T-helper 1 cell treated with Interleukin-12 subunit alpha and Interleukin-12 subunit beta and Interleukin-4 antibody, amounts not matched to agents 30 μg/mL and 1 μg/mL, for 36 hours (primary cell): ENCODE measurements at regions not wholly inside any gene's neighbourhood (a gene's known extent, or its start where the extent isn't known, plus 50 kb on each side); places are given as distances from the start of the nearest gene placed in this dataset.

Experiments
- H3K27ac Mint-ChIP-seq: one replicate; pipeline ENCODE4 v1.8.0; 2021; ENCODE audit warnings: mild to moderate bottlenecking, mixed read lengths
- H3K27me3 Mint-ChIP-seq: one replicate; pipeline ENCODE4 v1.8.0; 2021; ENCODE audit warnings: low read depth, mixed read lengths
- H3K36me3 Mint-ChIP-seq: one replicate; pipeline ENCODE4 v1.8.0; 2021; ENCODE audit warnings: low read depth, mixed read lengths
- H3K4me1 Mint-ChIP-seq: one replicate; pipeline ENCODE4 v1.8.0; 2021; ENCODE audit warnings: low read depth, mixed read lengths
- H3K4me3 Mint-ChIP-seq: one replicate; pipeline ENCODE4 v1.8.0; 2021; ENCODE audit warnings: mild to moderate bottlenecking, moderate library complexity, mixed read lengths
- H3K9me3 Mint-ChIP-seq: one replicate; pipeline ENCODE4 v1.8.0; 2021; ENCODE audit warnings: mixed read lengths

GRCh38 chr2:30354621-30355020 is 92.4 kb upstream of the LCLAT1 start:
- peaks cover 4% of the 10 kb centered on the region for H3K4me1 Mint-ChIP-seq
- H3K36me3 Mint-ChIP-seq: no peaks in the 10 kb centered on the region
- peaks cover 5% of the 10 kb centered on the region for H3K27me3 Mint-ChIP-seq
- H3K9me3 Mint-ChIP-seq: no peaks in the 10 kb centered on the region
- H3K27ac Mint-ChIP-seq: no peak overlapping the region
- H3K4me3 Mint-ChIP-seq: no peak overlapping the region

GRCh38 chr2:30355306-30355705 is 91.7 kb upstream of the LCLAT1 start:
- no peak overlapping the region for H3K27ac Mint-ChIP-seq
- H3K4me1 Mint-ChIP-seq: peaks cover 7% of the 10 kb centered on the region

DNA sequence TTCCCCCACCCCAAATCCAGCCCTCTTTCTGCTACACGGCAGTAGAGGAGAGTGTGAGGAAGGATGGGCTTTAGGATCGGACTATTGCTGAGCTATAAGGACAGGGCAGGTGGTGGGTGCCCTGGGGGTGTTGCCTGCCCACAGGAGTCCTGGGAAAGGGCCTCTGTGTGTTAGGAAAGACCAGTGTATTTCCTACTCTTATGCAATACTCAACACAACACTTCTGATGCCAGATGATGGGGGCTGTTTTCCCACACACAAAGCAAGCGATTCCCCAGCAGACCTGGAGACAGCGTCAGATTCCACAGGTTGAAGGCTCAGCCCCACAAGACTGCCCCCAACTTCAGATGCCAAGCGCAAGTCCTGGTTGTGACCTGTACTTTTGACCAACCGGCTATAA is 91.0 kb upstream of the LCLAT1 start:
- H3K4me3 Mint-ChIP-seq: no peak overlapping the region
- peaks cover 9% of the 10 kb centered on the region for H3K4me1 Mint-ChIP-seq
- no peaks in the 10 kb centered on the region for H3K9me3 Mint-ChIP-seq
- no peaks in the 10 kb centered on the region for H3K36me3 Mint-ChIP-seq
- H3K27me3 Mint-ChIP-seq: peaks cover 5% of the 10 kb centered on the region
- H3K27ac Mint-ChIP-seq: no peak overlapping the region

More at GRCh38 chr2:30355306-30355705, 91.7 kb upstream of the LCLAT1 start:
- Mint-ChIP-seq H3K4me3 (no peak overlapping the region), H3K9me3 (no peaks in the 10 kb centered on the region), H3K36me3 (no peaks in the 10 kb centered on the region), H3K27me3 (peaks cover 5% of the 10 kb centered on the region)

- Mint-ChIP-seq H3K27ac (no peak overlapping the region), H3K27me3 (peaks cover 5% of the 10 kb centered on the region), H3K36me3 (no peaks in the 10 kb centered on the region), H3K9me3 (no peaks in the 10 kb centered on the region), H3K4me3 (no peak overlapping the region), H3K4me1 (peaks cover 14% of the 10 kb centered on the region)
Measured at GRCh38 chr2:30356776-30357175, 90.3 kb upstream of the LCLAT1 start.

DNA sequence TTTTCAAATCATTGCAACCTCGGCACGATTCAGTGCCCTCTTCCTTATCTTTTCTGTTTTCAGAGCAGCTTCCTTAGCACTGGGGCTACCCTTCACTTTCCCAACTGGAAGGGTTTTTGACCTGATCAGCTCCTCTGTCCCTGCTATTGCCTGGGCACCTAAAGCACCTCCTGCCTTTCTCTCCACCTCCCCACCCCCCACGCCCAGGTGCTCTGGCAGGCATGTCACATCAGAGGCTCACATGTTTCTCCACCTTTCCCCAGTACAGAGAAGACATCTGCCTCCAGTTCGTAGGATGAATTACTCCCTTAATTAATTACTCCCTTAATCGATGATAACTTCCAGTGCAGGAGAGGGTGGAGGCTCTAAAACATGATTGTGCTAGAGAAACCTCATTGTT is 88.7 kb upstream of the LCLAT1 start:
- Mint-ChIP-seq H3K4me1 (peaks cover 18% of the 10 kb centered on the region), H3K27me3 (peaks cover 5% of the 10 kb centered on the region), H3K36me3 (no peaks in the 10 kb centered on the region), H3K9me3 (no peaks in the 10 kb centered on the region), H3K27ac (no peak overlapping the region), H3K4me3 (no peak overlapping the region)

DNA sequence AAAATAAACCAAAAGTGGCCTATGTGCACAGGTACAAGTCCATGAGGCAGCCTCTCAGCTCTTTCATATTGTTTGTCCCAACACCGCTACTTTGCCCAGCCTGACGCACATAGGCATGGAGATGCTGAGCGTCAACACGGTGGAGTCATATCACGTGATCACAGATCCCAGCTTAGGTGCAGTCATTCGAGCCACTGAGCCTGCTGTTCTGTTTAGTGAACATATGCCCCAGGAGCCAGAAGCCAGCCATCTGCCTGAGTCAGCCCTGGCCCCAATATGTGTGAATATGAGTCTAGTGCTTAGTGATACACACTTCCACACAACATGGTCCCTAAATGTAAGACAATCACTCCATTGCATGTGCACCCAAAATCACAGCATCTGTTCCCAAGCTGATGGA is 88.2 kb upstream of the LCLAT1 start:
- Mint-ChIP-seq H3K27me3 (peaks cover 5% of the 10 kb centered on the region), H3K9me3 (no peaks in the 10 kb centered on the region), H3K4me3 (no peak overlapping the region), H3K36me3 (no peaks in the 10 kb centered on the region), H3K27ac (no peak overlapping the region), H3K4me1 (peaks cover 18% of the 10 kb centered on the region)

DNA sequence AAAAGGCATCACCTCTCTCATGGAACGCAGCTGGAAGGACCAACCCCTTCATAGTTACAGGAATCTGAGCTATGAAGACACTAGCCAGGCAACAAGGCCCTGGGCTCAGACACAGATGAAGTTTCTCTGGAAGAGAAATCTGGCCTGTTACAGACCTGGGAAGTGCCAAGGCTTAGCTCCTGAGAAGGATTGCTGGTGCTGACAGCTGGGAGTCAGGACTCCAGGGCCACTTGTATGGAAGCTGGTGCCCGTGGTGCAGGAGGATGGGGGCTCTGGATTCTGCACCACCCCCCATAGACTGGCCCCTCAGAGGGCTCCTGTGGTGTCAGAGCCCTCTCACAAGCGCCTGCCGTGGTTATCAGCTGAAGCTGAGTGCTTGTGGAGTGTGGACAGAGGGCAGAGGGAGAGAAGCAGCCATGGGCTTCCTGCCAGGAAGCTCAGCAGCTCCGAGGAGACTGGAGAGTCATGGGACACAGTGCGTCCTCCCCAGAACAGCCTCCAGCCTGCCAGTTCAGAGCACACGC is 87.3 kb upstream of the LCLAT1 start:
- H3K27me3 Mint-ChIP-seq: peaks cover 5% of the 10 kb centered on the region
- no peaks in the 10 kb centered on the region for H3K36me3 Mint-ChIP-seq
- no peak overlapping the region for H3K4me3 Mint-ChIP-seq
- no peak overlapping the region for H3K27ac Mint-ChIP-seq
- H3K4me1 Mint-ChIP-seq: peaks cover 18% of the 10 kb centered on the region
- H3K9me3 Mint-ChIP-seq: no peaks in the 10 kb centered on the region

- Mint-ChIP-seq H3K9me3 (no peaks in the 10 kb centered on the region), H3K36me3 (no peaks in the 10 kb centered on the region), H3K4me1 (peaks cover 25% of the 10 kb centered on the region), H3K27me3 (peaks cover 5% of the 10 kb centered on the region), H3K4me3 (no peak overlapping the region), H3K27ac (peak overlapping the region; percentile 41)
Measured at GRCh38 chr2:30361751-30362394, 85.2 kb upstream of the LCLAT1 start.

- Mint-ChIP-seq H3K9me3 (no peaks in the 10 kb centered on the region), H3K36me3 (no peaks in the 10 kb centered on the region), H3K27me3 (peaks cover 5% of the 10 kb centered on the region), H3K27ac (no peak overlapping the region), H3K4me3 (no peak overlapping the region), H3K4me1 (peaks cover 25% of the 10 kb centered on the region)
Measured at GRCh38 chr2:30362468-30363081, 84.5 kb upstream of the LCLAT1 start.

GRCh38 chr2:30363406-30363805 is 83.6 kb upstream of the LCLAT1 start:
- Mint-ChIP-seq H3K9me3 (no peaks in the 10 kb centered on the region), H3K36me3 (no peaks in the 10 kb centered on the region), H3K27ac (no peak overlapping the region), H3K4me1 (peaks cover 25% of the 10 kb centered on the region), H3K4me3 (no peak overlapping the region), H3K27me3 (peaks cover 5% of the 10 kb centered on the region)

DNA sequence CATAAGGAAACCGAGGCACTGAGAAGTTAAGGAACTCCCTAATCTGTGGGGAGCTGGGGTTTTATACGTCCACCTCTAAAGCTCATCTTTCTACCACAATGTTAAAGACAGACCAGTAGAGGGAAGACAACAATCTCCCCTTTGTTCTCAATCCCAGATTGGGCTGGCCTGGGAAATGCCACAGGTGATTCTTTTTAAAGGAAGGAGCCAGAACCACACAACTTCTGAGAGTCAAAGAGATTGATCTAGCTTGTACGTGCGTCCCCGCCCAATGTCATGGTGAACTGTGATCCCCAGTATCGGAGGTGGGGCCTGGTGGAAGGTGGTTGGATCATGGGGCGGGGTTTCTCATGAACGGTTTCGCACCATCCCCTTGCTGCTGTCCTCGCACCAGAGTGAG is 81.8 kb upstream of the LCLAT1 start:
- no peak overlapping the region for H3K27ac Mint-ChIP-seq
- no peak overlapping the region for H3K4me3 Mint-ChIP-seq
- no peaks in the 10 kb centered on the region for H3K9me3 Mint-ChIP-seq
- H3K36me3 Mint-ChIP-seq: no peaks in the 10 kb centered on the region
- peaks cover 21% of the 10 kb centered on the region for H3K4me1 Mint-ChIP-seq
- H3K27me3 Mint-ChIP-seq: no peaks in the 10 kb centered on the region

DNA sequence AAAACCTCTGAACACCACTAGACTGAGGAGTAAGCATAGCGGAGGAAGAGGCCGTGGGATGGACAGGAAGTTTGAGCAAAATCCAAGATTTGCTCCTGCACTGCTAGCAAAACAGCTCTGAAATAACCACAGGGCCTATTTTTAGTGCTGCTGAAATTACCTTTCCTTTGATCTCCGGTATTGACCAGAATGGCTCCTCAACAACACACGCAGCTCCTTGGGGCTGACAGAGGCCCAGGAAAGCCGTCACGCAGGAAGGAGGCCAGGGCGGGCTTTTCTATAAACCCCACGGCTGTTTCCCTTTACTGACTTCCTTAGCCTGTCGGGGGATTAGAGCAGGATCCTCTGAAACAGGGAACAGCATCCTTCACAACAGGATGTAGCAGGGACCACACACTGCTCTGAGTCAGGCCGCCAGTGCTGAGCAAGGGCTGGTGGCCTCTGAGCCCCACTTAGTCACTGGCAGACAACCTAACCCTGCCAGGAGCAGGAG is 80.8 kb upstream of the LCLAT1 start:
- Mint-ChIP-seq H3K4me3 (no peak overlapping the region), H3K36me3 (no peaks in the 10 kb centered on the region), H3K4me1 (peaks cover 18% of the 10 kb centered on the region), H3K27me3 (no peaks in the 10 kb centered on the region), H3K27ac (peak overlapping the region; percentile 1), H3K9me3 (no peaks in the 10 kb centered on the region)

DNA sequence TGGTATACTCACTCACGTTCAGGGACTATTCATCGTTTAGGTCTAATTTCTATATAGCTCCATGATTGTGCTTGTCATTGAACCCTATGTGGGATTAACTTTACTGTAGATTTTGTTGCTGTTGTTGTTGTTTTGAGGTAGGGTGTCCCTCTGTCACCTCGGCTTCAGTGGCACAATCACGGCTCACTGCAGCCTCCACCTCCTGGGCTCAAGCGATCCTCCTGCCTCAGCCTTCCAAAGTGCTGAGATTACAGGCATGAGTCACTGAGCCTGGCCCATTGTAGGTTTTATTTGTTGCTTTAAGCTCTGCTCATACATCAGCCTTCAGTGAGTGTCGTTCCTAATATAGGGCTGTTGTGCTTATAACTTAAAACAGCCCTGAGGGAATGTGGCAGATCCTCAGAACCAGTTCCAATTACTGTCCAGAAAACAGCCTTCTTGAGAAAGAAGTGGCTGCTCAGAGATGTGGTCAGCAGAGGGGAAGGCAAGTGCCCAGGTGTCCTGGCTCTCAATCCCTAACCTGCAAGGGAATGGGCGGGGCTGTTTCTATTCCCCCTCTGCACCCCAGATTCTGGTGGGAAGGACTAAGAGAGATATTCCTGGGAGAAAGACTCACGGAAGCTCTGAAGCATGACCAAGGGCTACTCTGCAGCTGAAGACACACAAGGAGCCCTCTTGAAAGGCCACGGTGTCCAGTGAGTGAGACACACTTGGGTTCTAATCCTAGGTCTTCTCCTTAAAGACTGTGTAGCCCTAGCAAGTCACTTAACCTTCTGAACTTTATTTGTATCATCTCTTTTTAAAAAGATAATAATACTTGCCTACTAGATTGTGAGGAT is 79.6 kb upstream of the LCLAT1 start:
- peaks cover 9% of the 10 kb centered on the region for H3K4me1 Mint-ChIP-seq
- no peak overlapping the region for H3K27ac Mint-ChIP-seq
- H3K9me3 Mint-ChIP-seq: no peaks in the 10 kb centered on the region
- H3K27me3 Mint-ChIP-seq: no peaks in the 10 kb centered on the region
- H3K4me3 Mint-ChIP-seq: no peak overlapping the region
- no peaks in the 10 kb centered on the region for H3K36me3 Mint-ChIP-seq

DNA sequence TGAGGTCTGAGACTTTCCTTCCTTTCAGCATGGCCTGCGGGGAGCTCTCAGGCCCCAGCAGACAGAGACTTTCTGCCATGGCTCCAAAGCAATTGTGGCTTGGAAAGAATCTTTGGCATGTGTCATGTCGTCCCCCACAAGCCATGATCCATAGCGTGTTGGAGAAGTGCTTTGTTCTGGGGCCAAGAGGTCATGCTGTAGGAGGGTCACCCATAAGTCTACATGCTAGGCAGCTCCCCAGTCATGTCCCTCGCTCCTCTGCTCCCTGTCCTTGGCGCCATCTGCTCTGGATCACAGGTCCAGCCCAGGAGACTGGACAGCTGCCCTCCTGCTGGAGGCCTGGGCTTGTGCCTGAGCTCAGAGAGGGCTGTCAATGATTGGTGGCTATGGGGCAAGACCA is 78.8 kb upstream of the LCLAT1 start:
- Mint-ChIP-seq H3K4me3 (no peak overlapping the region), H3K9me3 (no peaks in the 10 kb centered on the region), H3K27me3 (no peaks in the 10 kb centered on the region), H3K27ac (no peak overlapping the region), H3K36me3 (no peaks in the 10 kb centered on the region), H3K4me1 (peaks cover 7% of the 10 kb centered on the region)
